Gastroesophageal sphincter (tissue), 4 donors: ENCODE measurements at regions not wholly inside any gene's neighbourhood (a gene's known extent, or its start where the extent isn't known, plus 50 kb on each side); places are given as distances from the start of the nearest gene placed in this dataset.

Source experiments
- ATAC-seq: fragments of 150-250 bp; one replicate; pipeline ENCODE4 v1.9.1; 2016; ENCODE audit warnings: mild to moderate bottlenecking, moderate library complexity
- H3K27ac ChIP-seq, 4 donors: fragments of 200-600 bp; sonication (generic) in 3 of 4; 1 replicate in 3 of 4; 2 replicates in 1 of 4; pipeline ENCODE4 v1.5.1; 2016 to 2019
- H3K27me3 ChIP-seq: fragments of 200-600 bp; sonication (generic); one replicate; pipeline ENCODE4 v1.5.1; 2019
- H3K36me3 ChIP-seq, 2 donors: fragments of 200-600 bp; sonication (generic); one replicate each; pipeline ENCODE4 v1.5.1; 2019; ENCODE audit warnings: control low read depth in 1 of 2
- H3K4me1 ChIP-seq, 3 donors: fragments of 200-600 bp; sonication (generic); 1 replicate in 2 of 3; 2 replicates in 1 of 3; pipeline ENCODE4 v1.5.1; 2016 to 2019; ENCODE audit warnings: control low read depth in 2 of 3
- H3K4me3 ChIP-seq, 2 donors: fragments of 200-600 bp; sonication (generic); one replicate each; pipeline ENCODE4 v1.5.1; 2019; ENCODE audit warnings: mild to moderate bottlenecking in 1 of 2, moderate library complexity in 1 of 2
- H3K9me3 ChIP-seq, 3 donors: fragments of 200-600 bp; sonication (generic); one replicate each; pipeline ENCODE4 v1.5.1; 2017 to 2019; ENCODE audit warnings: control low read depth in 2 of 3
- CTCF ChIP-seq, 4 experiments: fragments of 200-600 bp in 2 of 4; fragments of 450-650 bp in 2 of 4; sonication (generic) in 1 of 4; IDR thresholded peaks; one replicate each; pipeline ENCODE4 v1.5.1; 2017 to 2019; ENCODE audit warnings: antibody characterized with exemption in 4 of 4, mild to moderate bottlenecking in 2 of 4, moderate library complexity in 2 of 4
- EP300 ChIP-seq: sonication (generic); formaldehyde crosslinking; IDR thresholded peaks from one replicate; pipeline ENCODE4 v1.6.1; 2017; ENCODE audit warnings: antibody characterized with exemption, mild to moderate bottlenecking
- POLR2A ChIP-seq, 2 donors: fragments of 450-650 bp; IDR thresholded peaks; one replicate each; pipeline ENCODE4 v1.6.1; 2017; ENCODE audit warnings: antibody characterized with exemption in 2 of 2, mild to moderate bottlenecking in 2 of 2, moderate library complexity in 1 of 2
- POLR2AphosphoS5 ChIP-seq: sonication (generic); formaldehyde crosslinking; IDR thresholded peaks from one replicate; pipeline ENCODE4 v1.6.1; 2017; ENCODE audit warnings: antibody characterized with exemption
- WGBS, 2 donors: methylation state at CpG; one replicate each; pipeline ENCODE4 v1.1.5; 2018; ENCODE audit warnings: low coverage in 1 of 2; 5-methylcytosine and 5-hydroxymethylcytosine counted together

- peaks cover 0 to 8% (median 0%) of the 10 kb centered on the region in 3 donors for H3K4me1 ChIP-seq
- H3K27me3 ChIP-seq = no peaks in the 10 kb centered on the region
- H3K9me3 ChIP-seq = no peaks in the 10 kb centered on the region
- no peak overlapping the region for H3K4me3 ChIP-seq
- 69 to 80% methylated on average over 2 to 4 of the region's 4 CpGs for WGBS, 2 donors
- H3K27ac ChIP-seq = no peak overlapping the region
- no peak for ATAC-seq
- H3K36me3 ChIP-seq = no peaks in the 10 kb centered on the region
- TF ChIP-seq CTCF (IDR thresholded peaks at IDR 0.05) = no peak
- no peak for TF ChIP-seq POLR2AphosphoS5
- no peak for TF ChIP-seq POLR2A (IDR thresholded peaks at IDR 0.05)
- no peak for TF ChIP-seq EP300
Observed at GRCh38 chr6:71446470-71446869, 157.9 kb downstream of the OGFRL1 start.

- WGBS, 2 donors = 43 to 45% methylated on average over 5 of the region's 5 CpGs
- no peak for ATAC-seq
- Histone ChIP-seq H3K4me1 (no peaks in the 10 kb centered on the region), H3K36me3 (no peaks in the 10 kb centered on the region), H3K9me3 (no peaks in the 10 kb centered on the region), H3K4me3 (no peak overlapping the region), H3K27ac (peak overlapping the region in 1 of 4 donors; percentile 36), H3K27me3 (no peaks in the 10 kb centered on the region)
- TF ChIP-seq POLR2A (IDR thresholded peaks at IDR 0.05) (no peak), POLR2AphosphoS5 (no peak), CTCF (IDR thresholded peaks at IDR 0.05) (no peak), EP300 (no peak)
Observed at GRCh38 chr6:71452697-71453370, 164.2 kb downstream of the OGFRL1 start.

- no peak for ATAC-seq
- Histone ChIP-seq H3K4me1 (no peaks in the 10 kb centered on the region), H3K27me3 (no peaks in the 10 kb centered on the region), H3K27ac (peak overlapping the region in 1 of 4 donors; percentile 36), H3K36me3 (no peaks in the 10 kb centered on the region), H3K4me3 (no peak overlapping the region), H3K9me3 (no peaks in the 10 kb centered on the region)
- TF ChIP-seq POLR2A (IDR thresholded peaks at IDR 0.05) = no peak
- no peak for TF ChIP-seq POLR2AphosphoS5
- no peak for TF ChIP-seq CTCF (IDR thresholded peaks at IDR 0.05)
- TF ChIP-seq EP300 = no peak
Observed at GRCh38 chr6:71453371-71453706, 164.7 kb downstream of the OGFRL1 start.

GRCh38 chr6:71454056-71454455 lies 165.4 kb downstream of the OGFRL1 start:
- TF ChIP-seq POLR2AphosphoS5 (no peak), EP300 (no peak), POLR2A (IDR thresholded peaks at IDR 0.05) (no peak), CTCF (IDR thresholded peaks at IDR 0.05) (no peak)
- ATAC-seq = no peak
- H3K9me3 ChIP-seq = no peaks in the 10 kb centered on the region
- WGBS, 2 donors = 43 to 83% methylated on average over 1 of the region's 1 CpG
- H3K27me3 ChIP-seq = no peaks in the 10 kb centered on the region
- no peak overlapping the region for H3K4me3 ChIP-seq
- no peaks in the 10 kb centered on the region for H3K4me1 ChIP-seq
- H3K36me3 ChIP-seq = no peaks in the 10 kb centered on the region
- no peak overlapping the region for H3K27ac ChIP-seq

- Histone ChIP-seq H3K36me3 (no peaks in the 10 kb centered on the region), H3K9me3 (no peaks in the 10 kb centered on the region), H3K4me1 (no peaks in the 10 kb centered on the region), H3K27me3 (no peaks in the 10 kb centered on the region), H3K4me3 (no peak overlapping the region), H3K27ac (no peak overlapping the region)
- 88% methylated on average over 1 of the region's 1 CpG; no CpG with 5 or more reads in 1 of the 2 donors for WGBS, 2 donors
- TF ChIP-seq CTCF (IDR thresholded peaks at IDR 0.05) (no peak), POLR2A (IDR thresholded peaks at IDR 0.05) (no peak), EP300 (no peak), POLR2AphosphoS5 (no peak)
- no peak for ATAC-seq
Observed at GRCh38 chr6:71457929-71458328, 169.3 kb downstream of the OGFRL1 start.
